ENCODE measurements at regions not wholly inside any gene's neighbourhood (a gene's known extent, or its start where the extent isn't known, plus 50 kb on each side); places are given as distances from the start of the nearest gene placed in this dataset.

GRCh38 chr5:14962604-14963003, 91.0 kb upstream of the ANKH start:
- ATAC-seq (ENCODE audit: low read depth) = no peak
- CTCF ChIA-PET = no interaction called here

More at GRCh38 chr5:14962604-14963003, 91.0 kb upstream of the ANKH start:
- H3K18ac ChIP-seq (ENCODE audit: low read depth, low read length) = no peak overlapping the region
- H3K4ac ChIP-seq (ENCODE audit: low read depth, low read length) = no peak overlapping the region
- H2AFZ ChIP-seq (replicated peaks; ENCODE audit: low read length, poor library complexity) = peak overlapping the region; percentile 24
- H3K27me3 ChIP-seq (ENCODE audit: control insufficient read depth, insufficient read depth, low read length) = peaks cover 13% of the 10 kb centered on the region
- 63% methylated on average over 1 of the region's 2 CpGs; no CpG with 5 or more reads in 1 of the 2 experiments for WGBS, 2 experiments (ENCODE audit: extremely low coverage in 2 of 2, insufficient read length in 1 of 2)
- H3K9ac ChIP-seq (ENCODE audit: low read depth, low read length) = no peak overlapping the region
- dilution Hi-C loops (cut with HindIII; ENCODE audit: low sequenced_read_pairs, unreplicated experiment) = no loop called here
- H3K79me1 ChIP-seq (ENCODE audit: low read depth in 1 of 2, low read length in 2 of 2) = no peaks in the 10 kb centered on the region
- H3K14ac ChIP-seq (replicated peaks; ENCODE audit: low read depth, low read length) = no peak overlapping the region
- no TSS peak for BruUV-seq (replicated peaks)
- no peak overlapping the region for H2BK15ac ChIP-seq (ENCODE audit: low read depth, low read length)
- DNase-seq = no peak
- H3K4me3 ChIP-seq (ENCODE audit: insufficient read depth, low read depth, low read length) = no peak overlapping the region
- no peak for TF ChIP-seq MAFK (IDR thresholded peaks at IDR 0.05; ENCODE audit: low read depth, low read length)
- TF ChIP-seq CTCF (conservative IDR thresholded peaks at IDR 0.05; ENCODE audit: low read depth, low read length) = no peak
- no peak for TF ChIP-seq FOS (IDR thresholded peaks at IDR 0.05; ENCODE audit: low read depth, low read length)
- TF ChIP-seq RAD21 (IDR thresholded peaks at IDR 0.05; ENCODE audit: low read length) = no peak
- TF ChIP-seq CEBPB (IDR thresholded peaks at IDR 0.05; ENCODE audit: low read depth, low read length) = no peak
- no peak for TF ChIP-seq USF2 (IDR thresholded peaks at IDR 0.05; ENCODE audit: low read depth, low read length)
- no peak for TF ChIP-seq MAZ (IDR thresholded peaks at IDR 0.05; ENCODE audit: borderline replicate concordance, low read depth, low read length)
- TF ChIP-seq RCOR1 (IDR thresholded peaks at IDR 0.05; ENCODE audit: insufficient replicate concordance, low read length) = no peak
- no peak for TF ChIP-seq ELK1 (IDR thresholded peaks at IDR 0.05; ENCODE audit: borderline replicate concordance, low read depth, low read length)
- no peak for TF ChIP-seq POLR2A (IDR thresholded peaks at IDR 0.05; ENCODE audit: low read depth, low read length)
- no peak for TF ChIP-seq SMC3 (IDR thresholded peaks at IDR 0.05; ENCODE audit: low read depth, low read length)
- TF ChIP-seq CHD1 (IDR thresholded peaks at IDR 0.05; ENCODE audit: low read depth, low read length) = no peak
- TF ChIP-seq RFX5 (IDR thresholded peaks at IDR 0.05; ENCODE audit: low read depth, low read length) = no peak
- no peak for TF ChIP-seq MXI1 (IDR thresholded peaks at IDR 0.05; ENCODE audit: borderline replicate concordance, low read depth, low read length)
- no peak for TF ChIP-seq BHLHE40 (IDR thresholded peaks at IDR 0.05; ENCODE audit: low read depth, low read length)
- no peak for TF ChIP-seq NFE2L2 (IDR thresholded peaks at IDR 0.05; ENCODE audit: low read depth, low read length)
- H3K56ac ChIP-seq (ENCODE audit: extremely low read depth, insufficient read depth, low read length) = no peak overlapping the region
- H4K20me1 ChIP-seq (ENCODE audit: insufficient read depth, low read length) = no peaks in the 10 kb centered on the region
- POLR2A ChIA-PET (ENCODE audit: unreplicated experiment) = interaction anchor here (0.6 kb wide), 1 partner anchor 127 kb away, joined by 3 read pairs; no protein-coding TSS in a partner anchor
- H2BK120ac ChIP-seq (ENCODE audit: low read depth, low read length) = no peak overlapping the region
- no peak overlapping the region for H2BK5ac ChIP-seq (ENCODE audit: low read depth, low read length, poor library complexity, severe bottlenecking)
- H4K91ac ChIP-seq (ENCODE audit: insufficient read depth, low read depth, low read length) = no peak overlapping the region
- H3K27ac ChIP-seq (ENCODE audit: insufficient read depth, low read length) = no peak overlapping the region
- H3K4me2 ChIP-seq (ENCODE audit: low read depth, low read length) = no peak overlapping the region
- no peak overlapping the region for H4K8ac ChIP-seq (ENCODE audit: low read depth in 2 of 2, low read length in 2 of 2)
- H3K9me3 ChIP-seq (ENCODE audit: control insufficient read depth, insufficient read depth, low read length) = no peaks in the 10 kb centered on the region
- no peak overlapping the region for H2AK9ac ChIP-seq (replicated peaks; ENCODE audit: low read depth, low read length, poor library complexity)
- H4K5ac ChIP-seq (ENCODE audit: low read depth, low read length) = no peak overlapping the region
- H3K4me1 ChIP-seq (ENCODE audit: control insufficient read depth, insufficient read depth, low read length) = no peaks in the 10 kb centered on the region
- no peaks in the 10 kb centered on the region for H3K9me1 ChIP-seq (ENCODE audit: insufficient read depth, low read length)
- intact Hi-C loops (cut with micrococcal nuclease) = no loop called here
- in situ Hi-C loops (cut with MboI; ENCODE audit: low sequenced_read_pairs) = no loop called here
- H3K23ac ChIP-seq (ENCODE audit: low read depth, low read length) = no peak overlapping the region
- H2AK5ac ChIP-seq (ENCODE audit: low read depth, low read length) = no peak overlapping the region
- no peaks in the 10 kb centered on the region for H3K36me3 ChIP-seq (ENCODE audit: control insufficient read depth, insufficient read depth, low read length)
- H2BK20ac ChIP-seq (ENCODE audit: low read depth, low read length) = no peak overlapping the region

Measured in IMR-90 (cell line).